HG03469 (cell line): ENCODE measurements at regions not wholly inside any gene's neighbourhood (a gene's known extent, or its start where the extent isn't known, plus 50 kb on each side); places are given as distances from the start of the nearest gene placed in this dataset.

Experiments used
- ATAC-seq: cut with Tn5 transposase; IDR thresholded peaks from one replicate; pipeline ENCODE4 v1.9.1; 2021; ENCODE audit warnings: mild to moderate bottlenecking, moderate library complexity, moderate number of reproducible peaks; ENCODE audit not compliant: unreplicated experiment

GRCh38 chr13:63554157-63554556 lies 2138.5 kb upstream of the PCDH20 start:
- ATAC-seq = no peak

DNA sequence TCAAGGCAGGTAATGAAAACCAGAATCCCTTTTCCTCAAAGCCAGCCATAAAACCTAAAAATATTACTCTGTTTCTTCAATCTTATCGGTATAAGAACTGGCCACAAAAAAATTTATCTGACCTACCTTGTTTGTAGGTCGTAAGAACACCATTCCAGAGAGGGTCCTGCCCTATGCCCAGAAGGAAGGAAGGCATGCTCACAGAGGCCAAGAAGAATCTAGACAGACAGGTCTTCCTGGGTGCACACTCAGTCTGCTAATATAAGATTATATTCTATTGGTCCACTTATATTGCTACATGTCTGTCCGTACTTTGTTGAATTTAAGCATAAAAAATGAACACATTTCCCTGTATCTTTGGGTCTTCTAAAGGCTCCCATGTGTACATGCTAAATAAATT lies 2136.1 kb upstream of the PCDH20 start:
- ATAC-seq = no peak

DNA sequence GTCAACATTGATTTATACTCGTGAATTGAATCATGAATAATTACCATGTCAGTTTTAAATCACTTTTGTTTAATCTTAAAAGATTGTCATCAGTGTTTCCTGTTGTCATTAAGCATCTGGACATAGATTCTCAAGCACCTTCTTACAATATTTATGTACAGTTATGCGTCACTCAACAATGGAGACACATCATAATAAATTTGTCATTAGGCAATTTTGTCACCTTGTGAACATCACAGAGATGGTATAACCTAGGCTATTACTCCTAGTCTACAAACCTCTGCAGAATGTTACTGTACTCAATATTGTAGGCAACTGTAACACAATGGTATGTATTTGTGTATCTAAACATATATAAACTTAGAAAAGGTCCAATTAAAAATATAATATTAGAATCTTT lies 2130.9 kb upstream of the PCDH20 start:
- no peak for ATAC-seq

- no peak for ATAC-seq
Measured at GRCh38 chr13:63542770-63543169, 2127.1 kb upstream of the PCDH20 start.

DNA sequence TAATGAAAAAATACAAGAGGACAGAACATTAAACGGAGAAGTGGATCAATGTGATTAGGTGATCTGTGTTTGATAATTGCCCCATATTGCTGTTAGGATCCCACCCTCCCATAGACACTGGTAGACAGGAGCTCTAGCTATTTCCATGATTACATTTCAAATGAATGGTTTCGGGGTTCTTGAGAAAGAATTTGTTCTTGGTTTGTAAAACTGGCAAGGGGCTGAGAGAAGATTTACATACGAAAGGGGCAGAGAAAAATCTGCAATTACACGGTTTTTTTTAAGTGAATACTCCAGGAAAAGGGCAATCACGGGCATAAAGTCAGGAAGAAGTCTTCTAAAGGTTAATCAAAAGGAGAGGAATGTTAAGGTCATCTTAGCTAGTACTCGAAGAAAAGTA lies 2125.7 kb upstream of the PCDH20 start:
- ATAC-seq = no peak

GRCh38 chr13:63540061-63540460 lies 2124.4 kb upstream of the PCDH20 start:
- no peak for ATAC-seq

- ATAC-seq = no peak
Measured at GRCh38 chr13:63517371-63517770, 2101.7 kb upstream of the PCDH20 start.

- no peak for ATAC-seq
Measured at GRCh38 chr13:63516124-63516523, 2100.5 kb upstream of the PCDH20 start.

GRCh38 chr13:63514886-63515285 lies 2099.2 kb upstream of the PCDH20 start:
- no peak for ATAC-seq

GRCh38 chr13:63512095-63512494 lies 2096.4 kb upstream of the PCDH20 start:
- ATAC-seq = no peak

- ATAC-seq = no peak
Measured at GRCh38 chr13:63501702-63502101, 2086.1 kb upstream of the PCDH20 start.

DNA sequence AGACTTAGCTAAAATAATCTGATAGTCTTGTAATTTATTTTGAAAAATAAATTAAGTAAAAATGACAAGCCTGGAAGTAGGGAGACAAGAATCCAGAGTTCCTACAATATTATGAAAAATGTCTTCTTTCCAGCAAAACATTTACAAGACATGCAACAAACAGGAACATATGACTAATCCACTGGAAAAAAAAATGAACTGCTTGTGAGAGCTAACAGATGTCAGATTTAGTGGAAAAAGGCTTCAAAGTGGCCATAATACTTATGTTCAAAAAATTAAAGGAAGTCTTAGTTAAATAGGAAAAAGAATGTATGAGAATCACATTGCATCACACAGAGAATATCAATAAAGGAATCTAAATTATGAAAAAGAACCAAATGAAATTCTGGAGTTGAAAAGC lies 2082.0 kb upstream of the PCDH20 start:
- no peak for ATAC-seq

- ATAC-seq = no peak
Measured at GRCh38 chr13:63492604-63493003, 2077.0 kb upstream of the PCDH20 start.

DNA sequence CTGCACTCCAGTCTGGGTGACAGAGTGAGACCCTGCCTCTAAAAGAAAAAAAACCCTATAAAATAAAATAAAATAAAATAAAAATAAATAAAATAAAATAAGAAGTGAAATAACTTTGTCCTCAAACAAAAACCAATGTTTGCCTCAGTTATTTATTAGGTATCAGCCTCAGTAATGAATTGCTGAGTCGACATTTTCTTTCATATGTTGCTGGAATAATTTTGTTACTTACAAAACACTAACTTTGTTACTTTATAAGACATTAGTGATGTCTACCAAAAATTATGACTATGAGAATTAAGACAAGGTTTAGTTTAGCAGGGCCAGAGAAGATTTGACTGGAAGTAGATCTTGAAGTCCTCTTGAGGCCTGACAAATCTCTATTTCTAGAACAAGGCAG lies 2074.5 kb upstream of the PCDH20 start:
- ATAC-seq = no peak

DNA sequence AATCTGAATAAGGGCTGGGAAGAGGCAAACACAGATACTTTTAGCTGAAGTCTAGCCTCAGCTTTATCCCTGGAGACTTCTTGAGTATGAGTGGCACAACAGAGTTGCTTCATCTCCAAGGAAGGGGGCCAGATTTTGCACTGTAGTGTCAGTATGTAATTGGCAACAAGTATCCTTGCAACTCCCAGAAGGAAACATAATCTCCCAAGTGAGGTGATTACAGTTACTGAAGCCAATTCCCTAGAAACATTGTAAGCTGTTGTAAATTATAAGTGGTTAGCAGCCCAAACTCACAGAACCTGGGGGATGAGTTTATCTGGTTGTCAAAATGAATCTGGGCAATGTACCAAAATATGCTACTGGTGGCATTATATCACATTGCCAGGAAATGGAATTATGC lies 2065.7 kb upstream of the PCDH20 start:
- ATAC-seq = no peak

GRCh38 chr13:63472711-63473110 lies 2057.1 kb upstream of the PCDH20 start:
- no peak for ATAC-seq

- no peak for ATAC-seq
Measured at GRCh38 chr13:63463782-63464610, 2048.3 kb upstream of the PCDH20 start.

GRCh38 chr13:63460462-63461090 lies 2044.9 kb upstream of the PCDH20 start:
- no peak for ATAC-seq

GRCh38 chr13:63457186-63457585 lies 2041.5 kb upstream of the PCDH20 start:
- ATAC-seq = no peak

- no peak for ATAC-seq
Measured at GRCh38 chr13:63455938-63456337, 2040.3 kb upstream of the PCDH20 start.

- no peak for ATAC-seq
Measured at GRCh38 chr13:63449550-63449949, 2033.9 kb upstream of the PCDH20 start.

DNA sequence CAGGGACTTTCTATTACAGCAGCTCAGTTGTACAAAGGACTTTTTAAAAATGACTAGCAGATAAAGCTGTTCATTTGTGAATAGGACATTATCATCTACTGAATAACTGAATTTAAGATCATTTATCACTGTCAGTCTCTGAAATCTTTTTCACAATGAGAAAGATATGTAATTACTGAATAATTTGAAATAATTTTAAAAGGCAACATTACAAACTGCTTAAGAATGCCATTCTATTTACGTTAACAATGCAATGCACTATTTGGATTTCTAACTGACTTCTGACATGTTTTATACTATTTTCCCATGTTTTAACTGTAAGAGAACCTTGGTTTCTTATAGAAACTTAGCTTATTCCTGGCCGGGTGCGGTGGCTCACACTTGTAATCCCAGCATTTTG lies 2033.0 kb upstream of the PCDH20 start:
- no peak for ATAC-seq

GRCh38 chr13:63446329-63446728 lies 2030.7 kb upstream of the PCDH20 start:
- ATAC-seq = no peak
